Activated CD4-positive, alpha-beta memory T cell treated with anti-CD3 and anti-CD28 coated beads for 36 hours (primary cell): ENCODE measurements at regions not wholly inside any gene's neighbourhood (a gene's known extent, or its start where the extent isn't known, plus 50 kb on each side); places are given as distances from the start of the nearest gene placed in this dataset.

Source experiments
- CTCF ChIA-PET: fragments of 350-600 bp; sonication (Branson Sonifier 250); formaldehyde crosslinking; loops from one replicate; lab custom pipeline; 2021; ENCODE audit warnings: antibody characterized with exemption, inconsistent platforms; lab: Charles Lee
- POLR2A ChIA-PET: fragments of 350-600 bp; sonication (Branson Sonifier 250); formaldehyde crosslinking; loops from one replicate; lab custom pipeline; 2021; ENCODE audit warnings: antibody characterized with exemption; lab: Charles Lee
- DNase-seq: peaks from one replicate; pipeline ENCODE4 v3.0.0-alpha.2; 2020
- H3K27ac Mint-ChIP-seq: one replicate; pipeline ENCODE4 v1.8.0; 2021; ENCODE audit warnings: mixed read lengths
- H3K27me3 Mint-ChIP-seq: one replicate; pipeline ENCODE4 v1.8.0; 2021; ENCODE audit warnings: mixed read lengths
- H3K36me3 Mint-ChIP-seq: one replicate; pipeline ENCODE4 v1.8.0; 2021; ENCODE audit warnings: mixed read lengths
- H3K4me1 Mint-ChIP-seq: one replicate; pipeline ENCODE4 v1.8.0; 2021; ENCODE audit warnings: low read depth, mixed read lengths
- H3K4me3 Mint-ChIP-seq: one replicate; pipeline ENCODE4 v1.8.0; 2021; ENCODE audit warnings: mild to moderate bottlenecking, mixed read lengths
- H3K9me3 Mint-ChIP-seq: one replicate; pipeline ENCODE4 v1.8.0; 2021; ENCODE audit warnings: mixed read lengths
- intact Hi-C: fragments of 100-400 bp; cut with micrococcal nuclease; formaldehyde crosslinking; loops from one replicate; pipeline ENCODE4 v1.15.1; 2023

GRCh38 chr3:177946048-177946447, 590.2 kb upstream of the KCNMB2 start:
- CTCF ChIA-PET = no interaction called here

GRCh38 chr3:177946497-177946896, 589.7 kb upstream of the KCNMB2 start:
- POLR2A ChIA-PET = no interaction called here
- no peaks in the 10 kb centered on the region for H3K9me3 Mint-ChIP-seq

More at GRCh38 chr3:177946048-177946447, 590.2 kb upstream of the KCNMB2 start:
- peaks cover 21% of the 10 kb centered on the region for H3K4me1 Mint-ChIP-seq
- peaks cover 4% of the 10 kb centered on the region for H3K36me3 Mint-ChIP-seq
- no peak overlapping the region for H3K27ac Mint-ChIP-seq
- POLR2A ChIA-PET = no interaction called here
- DNase-seq = no peak
- no peaks in the 10 kb centered on the region for H3K9me3 Mint-ChIP-seq
- intact Hi-C loops = no loop called here
- H3K27me3 Mint-ChIP-seq = no peaks in the 10 kb centered on the region
- H3K4me3 Mint-ChIP-seq = no peak overlapping the region

GRCh38 chr3:177946936-177947335, 589.3 kb upstream of the KCNMB2 start:
- no peaks in the 10 kb centered on the region for H3K9me3 Mint-ChIP-seq
- ChIA-PET POLR2A (no interaction called here), CTCF (no interaction called here)
- H3K27ac Mint-ChIP-seq = no peak overlapping the region
- intact Hi-C loops = no loop called here
- H3K27me3 Mint-ChIP-seq = no peaks in the 10 kb centered on the region
- H3K4me3 Mint-ChIP-seq = no peak overlapping the region
- no peak for DNase-seq
- peaks cover 21% of the 10 kb centered on the region for H3K4me1 Mint-ChIP-seq
- H3K36me3 Mint-ChIP-seq = peaks cover 4% of the 10 kb centered on the region

More at GRCh38 chr3:177946497-177946896, 589.7 kb upstream of the KCNMB2 start:
- intact Hi-C loops = no loop called here
- Mint-ChIP-seq H3K27me3 (no peaks in the 10 kb centered on the region), H3K4me3 (no peak overlapping the region), H3K27ac (no peak overlapping the region), H3K4me1 (peaks cover 21% of the 10 kb centered on the region), H3K36me3 (peaks cover 4% of the 10 kb centered on the region)
- no peak for DNase-seq
- CTCF ChIA-PET = no interaction called here

GRCh38 chr3:177947901-177948300, 588.3 kb upstream of the KCNMB2 start:
- no peak for DNase-seq
- H3K36me3 Mint-ChIP-seq = peaks cover 4% of the 10 kb centered on the region
- H3K4me3 Mint-ChIP-seq = no peak overlapping the region
- H3K4me1 Mint-ChIP-seq = peaks cover 21% of the 10 kb centered on the region
- ChIA-PET CTCF (no interaction called here), POLR2A (no interaction called here)
- H3K27ac Mint-ChIP-seq = no peak overlapping the region
- H3K27me3 Mint-ChIP-seq = no peaks in the 10 kb centered on the region
- H3K9me3 Mint-ChIP-seq = no peaks in the 10 kb centered on the region
- intact Hi-C loops = no loop called here

- H3K36me3 Mint-ChIP-seq = peaks cover 3% of the 10 kb centered on the region
- ChIA-PET CTCF (no interaction called here), POLR2A (no interaction called here)
- peaks cover 15% of the 10 kb centered on the region for H3K4me1 Mint-ChIP-seq
- intact Hi-C loops = no loop called here
- H3K4me3 Mint-ChIP-seq = no peak overlapping the region
- H3K27ac Mint-ChIP-seq = no peak overlapping the region
- no peaks in the 10 kb centered on the region for H3K27me3 Mint-ChIP-seq
- DNase-seq = no peak
- no peaks in the 10 kb centered on the region for H3K9me3 Mint-ChIP-seq
Observed at GRCh38 chr3:177948716-177949425, 587.4 kb upstream of the KCNMB2 start.

- Mint-ChIP-seq H3K9me3 (no peaks in the 10 kb centered on the region), H3K4me3 (no peak overlapping the region), H3K36me3 (no peaks in the 10 kb centered on the region), H3K4me1 (no peaks in the 10 kb centered on the region), H3K27ac (no peak overlapping the region), H3K27me3 (no peaks in the 10 kb centered on the region)
- POLR2A ChIA-PET = no interaction called here
- CTCF ChIA-PET = no interaction called here
- no peak for DNase-seq
- intact Hi-C loops = no loop called here
Observed at GRCh38 chr3:177959188-177959587, 577.0 kb upstream of the KCNMB2 start.

GRCh38 chr3:177960014-177960413, 576.2 kb upstream of the KCNMB2 start:
- intact Hi-C loops = no loop called here
- CTCF ChIA-PET = no interaction called here

GRCh38 chr3:177960722-177961121, 575.5 kb upstream of the KCNMB2 start:
- Mint-ChIP-seq H3K4me3 (no peak overlapping the region), H3K4me1 (no peaks in the 10 kb centered on the region), H3K27ac (no peak overlapping the region), H3K36me3 (no peaks in the 10 kb centered on the region), H3K9me3 (no peaks in the 10 kb centered on the region), H3K27me3 (no peaks in the 10 kb centered on the region)
- DNase-seq = no peak
- ChIA-PET POLR2A (no interaction called here), CTCF (no interaction called here)
- intact Hi-C loops = no loop called here

More at GRCh38 chr3:177960014-177960413, 576.2 kb upstream of the KCNMB2 start:
- Mint-ChIP-seq H3K27ac (no peak overlapping the region), H3K4me1 (no peaks in the 10 kb centered on the region), H3K27me3 (no peaks in the 10 kb centered on the region), H3K4me3 (no peak overlapping the region), H3K36me3 (no peaks in the 10 kb centered on the region), H3K9me3 (no peaks in the 10 kb centered on the region)
- POLR2A ChIA-PET = no interaction called here
- DNase-seq = no peak

- intact Hi-C loops = no loop called here
- H3K4me3 Mint-ChIP-seq = no peak overlapping the region
- H3K9me3 Mint-ChIP-seq = no peaks in the 10 kb centered on the region
- no peak overlapping the region for H3K27ac Mint-ChIP-seq
- CTCF ChIA-PET = no interaction called here
- H3K27me3 Mint-ChIP-seq = no peaks in the 10 kb centered on the region
- DNase-seq = no peak
- POLR2A ChIA-PET = no interaction called here
- no peaks in the 10 kb centered on the region for H3K4me1 Mint-ChIP-seq
- H3K36me3 Mint-ChIP-seq = no peaks in the 10 kb centered on the region
Observed at GRCh38 chr3:177961784-177962183, 574.5 kb upstream of the KCNMB2 start.

- H3K27ac Mint-ChIP-seq = no peak overlapping the region
Observed at GRCh38 chr3:177966493-177966892, 569.7 kb upstream of the KCNMB2 start.

GRCh38 chr3:177968891-177969290, 567.3 kb upstream of the KCNMB2 start:
- Mint-ChIP-seq H3K9me3 (no peaks in the 10 kb centered on the region), H3K36me3 (no peaks in the 10 kb centered on the region), H3K27me3 (no peaks in the 10 kb centered on the region), H3K27ac (no peak overlapping the region), H3K4me3 (no peak overlapping the region), H3K4me1 (no peaks in the 10 kb centered on the region)
- ChIA-PET POLR2A (no interaction called here), CTCF (no interaction called here)
- intact Hi-C loops = no loop called here
- DNase-seq = no peak

More at GRCh38 chr3:177966493-177966892, 569.7 kb upstream of the KCNMB2 start:
- no peak for DNase-seq
- H3K4me1 Mint-ChIP-seq = no peaks in the 10 kb centered on the region
- no peaks in the 10 kb centered on the region for H3K9me3 Mint-ChIP-seq
- intact Hi-C loops = no loop called here
- POLR2A ChIA-PET = no interaction called here
- no peaks in the 10 kb centered on the region for H3K27me3 Mint-ChIP-seq
- CTCF ChIA-PET = no interaction called here
- no peak overlapping the region for H3K4me3 Mint-ChIP-seq
- H3K36me3 Mint-ChIP-seq = no peaks in the 10 kb centered on the region

- intact Hi-C loops = no loop called here
- Mint-ChIP-seq H3K27ac (no peak overlapping the region), H3K4me3 (no peak overlapping the region), H3K36me3 (no peaks in the 10 kb centered on the region), H3K27me3 (no peaks in the 10 kb centered on the region), H3K4me1 (no peaks in the 10 kb centered on the region), H3K9me3 (no peaks in the 10 kb centered on the region)
- no peak for DNase-seq
- ChIA-PET CTCF (no interaction called here), POLR2A (no interaction called here)
Observed at GRCh38 chr3:177973241-177973840, 562.9 kb upstream of the KCNMB2 start.

- Mint-ChIP-seq H3K4me3 (no peak overlapping the region), H3K36me3 (no peaks in the 10 kb centered on the region), H3K4me1 (no peaks in the 10 kb centered on the region), H3K27ac (no peak overlapping the region), H3K27me3 (no peaks in the 10 kb centered on the region), H3K9me3 (no peaks in the 10 kb centered on the region)
- DNase-seq = no peak
- intact Hi-C loops = no loop called here
- ChIA-PET CTCF (no interaction called here), POLR2A (no interaction called here)
Observed at GRCh38 chr3:177976241-177976640, 560.0 kb upstream of the KCNMB2 start.
